ENCODE measurements at regions not wholly inside any gene's neighbourhood (a gene's known extent, or its start where the extent isn't known, plus 50 kb on each side); places are given as distances from the start of the nearest gene placed in this dataset.
"Not testable (repeated sequence)": the region's sequence is repeated elsewhere in the genome, so short reads cannot be mapped to it uniquely, and the experiment has no call there.

DNA sequence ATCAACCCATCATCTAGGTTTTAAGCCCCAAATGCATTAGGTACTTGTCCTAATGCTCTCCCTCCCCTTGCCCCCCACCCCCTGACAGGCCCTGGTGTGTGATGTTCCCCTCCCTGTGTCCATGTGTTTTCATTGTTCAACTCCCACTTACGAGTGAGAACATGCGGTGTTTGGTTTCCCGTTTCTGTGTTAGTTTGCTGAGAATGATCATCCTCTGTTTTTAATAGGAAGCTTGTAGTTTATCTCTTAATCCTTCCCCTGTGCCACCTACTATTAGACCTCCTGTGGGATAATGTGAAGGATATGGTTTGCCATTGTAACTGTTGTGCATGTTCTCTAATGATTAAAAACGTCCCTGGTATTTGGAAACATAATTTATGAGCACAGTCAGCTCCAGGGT lies 299.4 kb upstream of the USP24 start:
- TF ChIP-seq CTCF, POLR2A (IDR thresholded peaks at IDR 0.05): not testable (repeated sequence)
